ENCODE measurements at regions not wholly inside any gene's neighbourhood (a gene's known extent, or its start where the extent isn't known, plus 50 kb on each side); places are given as distances from the start of the nearest gene placed in this dataset.
"Not testable (repeated sequence)": the region's sequence is repeated elsewhere in the genome, so short reads cannot be mapped to it uniquely, and the experiment has no call there.

DNA sequence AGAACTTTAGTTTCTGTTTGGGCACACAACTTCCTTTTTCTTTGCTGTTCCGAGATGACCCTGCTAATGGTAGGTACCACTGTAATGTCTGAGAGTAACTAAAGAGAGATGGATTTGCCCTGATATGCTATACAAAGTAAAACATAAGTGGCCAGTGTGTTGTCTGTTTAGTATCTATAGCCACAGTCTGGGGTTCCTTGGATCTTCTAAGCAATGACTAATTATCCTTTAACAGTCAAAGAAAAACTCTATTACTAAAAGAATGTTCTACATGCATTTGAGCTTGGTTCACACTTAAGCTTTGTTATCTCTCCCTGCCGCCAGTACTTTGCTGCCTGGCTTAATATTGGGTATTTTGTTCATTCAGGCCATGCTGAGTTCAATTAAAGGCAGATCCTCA, 1051.9 kb upstream of the FLRT2 start:
- no peaks in the 10 kb centered on the region for H3K9me3 ChIP-seq (ENCODE audit: control insufficient read depth in 2 of 3, insufficient read depth in 1 of 3, low read length in 3 of 3)
- H3K36me3 ChIP-seq (ENCODE audit: control insufficient read depth in 2 of 3, insufficient read depth in 3 of 3, low read length in 3 of 3) = no peaks in the 10 kb centered on the region
- TF ChIP-seq CTCF (IDR thresholded peaks at IDR 0.05; ENCODE audit: borderline replicate concordance, extremely low read depth, insufficient read depth) = no peak
- intact Hi-C loops (cut with DNase I) = no loop called here
- no peak overlapping the region for H3K27ac ChIP-seq (ENCODE audit: low read depth in 2 of 2, low read length in 2 of 2)
- H3K27me3 ChIP-seq (ENCODE audit: control insufficient read depth, insufficient read depth, low read length) = no peaks in the 10 kb centered on the region
- H3K4me3 ChIP-seq (ENCODE audit: low read length in 3 of 3) = no peak overlapping the region
- no peak overlapping the region for H3K9ac ChIP-seq (ENCODE audit: low read length in 3 of 3)
- DNase-seq (no peak), FAIRE-seq (no peak)
- no peaks in the 10 kb centered on the region for H3K4me1 ChIP-seq (ENCODE audit: control insufficient read depth in 2 of 3, insufficient read depth in 2 of 3, low read depth in 1 of 3, low read length in 3 of 3)

DNA sequence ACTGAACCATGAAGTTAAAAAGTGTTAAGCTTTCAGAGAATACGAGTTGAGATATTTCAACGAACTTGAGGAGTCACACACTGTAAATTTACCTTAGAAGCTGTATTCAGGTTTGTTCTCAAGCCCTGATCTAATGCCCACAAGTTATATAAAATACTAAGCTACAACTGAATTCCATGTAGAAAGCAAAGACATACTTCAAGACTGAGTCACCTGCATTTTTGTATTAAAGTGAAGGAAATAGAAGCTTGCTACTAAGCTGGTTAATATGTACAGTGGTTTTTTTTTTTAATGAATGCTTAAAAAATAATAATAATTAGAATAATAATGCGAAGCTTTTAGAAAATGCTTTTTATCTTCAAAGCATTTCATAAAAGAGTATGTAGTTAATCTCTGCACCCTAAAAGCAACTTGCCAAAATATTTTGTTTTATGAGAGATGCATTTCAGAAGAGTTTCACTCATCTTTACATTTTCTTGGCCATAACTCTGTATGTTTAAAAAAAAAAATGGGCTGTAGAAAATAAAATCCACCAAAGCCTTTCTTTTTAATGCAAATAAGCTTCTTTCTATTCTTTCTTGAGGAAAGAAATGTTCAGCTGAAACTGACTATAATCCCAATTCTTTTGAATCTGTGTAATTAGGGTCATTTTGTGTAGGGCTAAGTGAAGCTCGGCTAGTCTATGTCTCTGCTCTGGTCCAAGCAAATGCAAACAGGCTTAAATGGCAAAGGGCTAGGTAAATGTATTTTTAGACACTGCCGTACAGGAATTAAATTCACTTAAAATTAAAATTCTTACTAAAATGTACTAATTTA, 1047.5 kb upstream of the FLRT2 start:
- intact Hi-C loops (cut with DNase I) = no loop called here
- Histone ChIP-seq H3K36me3 (ENCODE audit: control insufficient read depth in 2 of 3, insufficient read depth in 3 of 3, low read length in 3 of 3) (no peaks in the 10 kb centered on the region), H3K27me3 (ENCODE audit: control insufficient read depth, insufficient read depth, low read length) (no peaks in the 10 kb centered on the region), H3K4me3 (ENCODE audit: low read length in 3 of 3) (no peak overlapping the region), H3K9me3 (ENCODE audit: control insufficient read depth in 2 of 3, insufficient read depth in 1 of 3, low read length in 3 of 3) (no peaks in the 10 kb centered on the region), H3K9ac (ENCODE audit: low read length in 3 of 3) (no peak overlapping the region), H3K27ac (ENCODE audit: low read depth in 2 of 2, low read length in 2 of 2) (no peak overlapping the region), H3K4me1 (ENCODE audit: control insufficient read depth in 2 of 3, insufficient read depth in 2 of 3, low read depth in 1 of 3, low read length in 3 of 3) (no peaks in the 10 kb centered on the region)
- no peak for TF ChIP-seq CTCF (IDR thresholded peaks at IDR 0.05; ENCODE audit: borderline replicate concordance, extremely low read depth, insufficient read depth)
- DNase-seq (peak in 2 of 5 donors; percentile 11 to 23), FAIRE-seq (peak; percentile 6)

- Histone ChIP-seq H3K36me3 (ENCODE audit: control insufficient read depth in 2 of 3, insufficient read depth in 3 of 3, low read length in 3 of 3) (no peaks in the 10 kb centered on the region), H3K9me3 (ENCODE audit: control insufficient read depth in 2 of 3, insufficient read depth in 1 of 3, low read length in 3 of 3) (no peaks in the 10 kb centered on the region), H3K9ac (ENCODE audit: low read length in 3 of 3) (no peak overlapping the region), H3K4me3 (ENCODE audit: low read length in 3 of 3) (no peak overlapping the region), H3K27me3 (ENCODE audit: control insufficient read depth, insufficient read depth, low read length) (no peaks in the 10 kb centered on the region), H3K4me1 (ENCODE audit: control insufficient read depth in 2 of 3, insufficient read depth in 2 of 3, low read depth in 1 of 3, low read length in 3 of 3) (no peaks in the 10 kb centered on the region), H3K27ac (ENCODE audit: low read depth in 2 of 2, low read length in 2 of 2) (no peak overlapping the region)
- DNase-seq (no peak), FAIRE-seq (no peak)
- intact Hi-C loops (cut with DNase I) = no loop called here
- no peak for TF ChIP-seq CTCF (IDR thresholded peaks at IDR 0.05; ENCODE audit: borderline replicate concordance, extremely low read depth, insufficient read depth)
These were observed 1046.9 kb upstream of the FLRT2 start for GRCh38 chr14:84483072-84483420.

GRCh38 chr14:84484243-84484642, 1045.7 kb upstream of the FLRT2 start:
- DNase-seq; H3K36me3 ChIP-seq (ENCODE audit: control insufficient read depth in 2 of 3, insufficient read depth in 3 of 3, low read length in 3 of 3); H3K9ac ChIP-seq (ENCODE audit: low read length in 3 of 3); H3K4me3 ChIP-seq (ENCODE audit: low read length in 3 of 3); H3K9me3 ChIP-seq (ENCODE audit: control insufficient read depth in 2 of 3, insufficient read depth in 1 of 3, low read length in 3 of 3); FAIRE-seq; H3K4me1 ChIP-seq (ENCODE audit: control insufficient read depth in 2 of 3, insufficient read depth in 2 of 3, low read depth in 1 of 3, low read length in 3 of 3); H3K27ac ChIP-seq (ENCODE audit: low read depth in 2 of 2, low read length in 2 of 2); H3K27me3 ChIP-seq (ENCODE audit: control insufficient read depth, insufficient read depth, low read length); intact Hi-C loops (cut with DNase I): not testable (repeated sequence)

Measured in kidney (tissue), 13 donors.